HFFc6 (cell line): ENCODE measurements at regions not wholly inside any gene's neighbourhood (a gene's known extent, or its start where the extent isn't known, plus 50 kb on each side); places are given as distances from the start of the nearest gene placed in this dataset.

Source experiments
- DNase-seq: peaks from one replicate; pipeline ENCODE4 v3.0.0-alpha.2; 2018
- H3K27ac Mint-ChIP-seq: 2 replicates; pipeline ENCODE4 v1.8.0; 2020; ENCODE audit warnings: mild to moderate bottlenecking, mixed read lengths
- H3K27me3 Mint-ChIP-seq: 2 replicates; pipeline ENCODE4 v1.8.0; 2021; ENCODE audit warnings: mild to moderate bottlenecking, moderate library complexity, mixed read lengths; ENCODE audit not compliant: insufficient read depth
- H3K36me3 Mint-ChIP-seq: 2 replicates; pipeline ENCODE4 v1.8.0; 2021; ENCODE audit warnings: low read depth, mixed read lengths
- H3K4me1 Mint-ChIP-seq: 2 replicates; pipeline ENCODE4 v1.8.0; 2020; ENCODE audit warnings: low read depth, mixed read lengths
- H3K4me3 Mint-ChIP-seq: 2 replicates; pipeline ENCODE4 v1.8.0; 2020; ENCODE audit warnings: mild to moderate bottlenecking, moderate library complexity, mixed read lengths
- H3K9me3 Mint-ChIP-seq: 2 replicates; pipeline ENCODE4 v1.8.0; 2020; ENCODE audit warnings: mild to moderate bottlenecking, mixed read lengths
- CTCF ChIP-seq: fragments of 200-600 bp; sonication (generic); IDR thresholded peaks from 2 replicates; pipeline ENCODE4 v1.5.0; 2021; ENCODE audit warnings: antibody characterized with exemption, mild to moderate bottlenecking

DNA sequence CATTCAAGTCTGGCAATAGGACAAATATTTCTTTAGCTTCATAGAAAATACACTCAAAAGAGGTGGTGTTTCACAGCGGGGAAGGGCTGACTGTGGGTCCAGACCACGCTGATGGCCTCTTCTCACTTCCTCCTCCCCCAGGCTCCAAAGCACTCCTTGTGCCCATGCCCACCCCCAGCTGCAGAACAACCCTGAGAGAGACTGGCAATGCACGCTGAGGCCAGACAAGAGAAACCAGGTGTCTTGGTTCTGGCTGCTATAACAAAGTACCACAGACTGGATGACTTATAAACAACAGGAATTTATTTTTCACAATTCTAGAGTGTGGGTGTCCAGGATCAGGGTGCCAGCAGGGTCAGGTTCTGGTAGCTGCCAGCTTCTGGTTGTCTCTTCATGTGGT, 386.1 kb downstream of the FBXW7 start:
- Mint-ChIP-seq H3K27me3 (peaks cover 19% of the 10 kb centered on the region), H3K36me3 (peaks cover 12% of the 10 kb centered on the region), H3K9me3 (peaks cover 24% of the 10 kb centered on the region), H3K27ac (no peak overlapping the region), H3K4me1 (no peaks in the 10 kb centered on the region), H3K4me3 (no peak overlapping the region)
- DNase-seq = no peak
- no peak for TF ChIP-seq CTCF

DNA sequence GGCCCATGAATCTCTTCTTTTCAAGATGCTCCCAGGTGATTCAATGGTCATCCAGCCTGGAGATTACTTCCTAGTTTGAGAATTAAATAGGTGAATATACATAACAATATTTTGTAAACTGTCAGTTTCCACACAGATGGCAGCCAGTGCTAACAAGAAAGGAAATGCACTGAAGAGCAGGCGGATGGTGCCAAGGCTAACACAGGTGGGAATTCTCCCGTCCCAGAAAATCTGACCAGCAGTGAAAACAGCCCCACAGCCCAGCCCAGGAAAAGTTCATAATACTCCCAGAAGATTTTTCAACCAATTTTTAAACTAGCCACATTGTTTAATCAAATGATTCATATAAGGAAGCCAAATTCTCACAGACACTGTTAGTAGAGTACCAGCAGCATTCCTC, 387.2 kb upstream of the GATB start:
- no peak overlapping the region for H3K4me3 Mint-ChIP-seq
- H3K36me3 Mint-ChIP-seq = peaks cover 17% of the 10 kb centered on the region
- peaks cover 33% of the 10 kb centered on the region for H3K9me3 Mint-ChIP-seq
- H3K4me1 Mint-ChIP-seq = no peaks in the 10 kb centered on the region
- TF ChIP-seq CTCF = no peak
- peaks cover 11% of the 10 kb centered on the region for H3K27me3 Mint-ChIP-seq
- DNase-seq = no peak
- no peak overlapping the region for H3K27ac Mint-ChIP-seq

GRCh38 chr4:152146244-152146643, 385.4 kb upstream of the GATB start:
- Mint-ChIP-seq H3K9me3 (peaks cover 33% of the 10 kb centered on the region), H3K27me3 (peaks cover 16% of the 10 kb centered on the region), H3K4me3 (no peak overlapping the region), H3K27ac (no peak overlapping the region), H3K36me3 (peaks cover 17% of the 10 kb centered on the region), H3K4me1 (no peaks in the 10 kb centered on the region)
- no peak for DNase-seq
- no peak for TF ChIP-seq CTCF

DNA sequence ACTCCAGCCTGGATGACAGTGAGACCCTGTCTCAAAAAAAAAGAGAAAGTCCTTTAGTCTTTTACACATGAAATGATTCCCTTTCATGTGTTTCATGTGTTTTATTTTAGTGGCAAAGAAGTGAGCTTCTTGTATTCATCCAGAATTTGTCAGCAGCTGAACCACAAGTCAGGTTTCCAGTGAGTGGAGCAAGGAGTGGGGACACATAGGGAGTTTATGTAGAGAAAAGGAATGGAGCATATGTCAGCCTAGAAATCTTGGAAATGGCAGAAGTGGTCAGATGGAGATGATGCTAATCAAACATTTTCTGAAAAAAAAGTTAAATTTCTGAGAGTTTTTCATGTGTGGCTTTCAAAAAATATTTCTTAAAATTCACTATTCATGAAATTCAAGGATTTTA, 383.0 kb upstream of the GATB start:
- TF ChIP-seq CTCF = no peak
- no peak for DNase-seq
- Mint-ChIP-seq H3K4me3 (no peak overlapping the region), H3K27me3 (peaks cover 13% of the 10 kb centered on the region), H3K4me1 (no peaks in the 10 kb centered on the region), H3K27ac (no peak overlapping the region), H3K9me3 (peaks cover 33% of the 10 kb centered on the region), H3K36me3 (peaks cover 17% of the 10 kb centered on the region)

GRCh38 chr4:152138451-152138850, 377.6 kb upstream of the GATB start:
- no peak for TF ChIP-seq CTCF
- peaks cover 18% of the 10 kb centered on the region for H3K27me3 Mint-ChIP-seq
- no peaks in the 10 kb centered on the region for H3K36me3 Mint-ChIP-seq
- no peak overlapping the region for H3K27ac Mint-ChIP-seq
- DNase-seq = no peak
- no peaks in the 10 kb centered on the region for H3K9me3 Mint-ChIP-seq
- H3K4me3 Mint-ChIP-seq = no peak overlapping the region
- H3K4me1 Mint-ChIP-seq = no peaks in the 10 kb centered on the region

DNA sequence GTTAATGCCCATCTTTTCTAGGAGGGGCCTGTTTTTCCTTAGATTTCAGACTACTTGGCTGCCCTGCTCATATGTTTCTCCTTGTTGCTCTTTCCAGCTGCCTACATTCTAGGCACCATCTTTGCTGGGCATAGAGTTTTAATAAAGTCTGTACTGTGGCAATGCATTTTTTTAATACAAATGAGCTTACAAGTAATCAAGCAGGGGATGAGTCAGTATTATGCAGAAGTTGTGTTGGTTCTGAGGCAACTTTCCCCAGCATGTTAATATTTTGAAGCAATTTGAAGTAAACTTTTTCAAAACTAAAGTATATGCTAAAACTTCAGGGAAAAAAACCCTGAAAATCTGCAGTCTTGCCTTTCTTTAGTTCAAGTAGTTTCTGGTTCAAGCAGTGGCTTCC, 372.0 kb upstream of the GATB start:
- peaks cover 10% of the 10 kb centered on the region for H3K27me3 Mint-ChIP-seq

More for the DNA sequence above, 372.0 kb upstream of the GATB start:
- Mint-ChIP-seq H3K36me3 (no peaks in the 10 kb centered on the region), H3K4me1 (peaks cover 9% of the 10 kb centered on the region; the same call in 1 of the 2 replicates), H3K9me3 (peaks cover under 1% of the 10 kb centered on the region), H3K27ac (no peak overlapping the region), H3K4me3 (no peak overlapping the region)
- TF ChIP-seq CTCF = no peak
- DNase-seq = no peak
